OCI-LY1 (cell line): ENCODE measurements at regions not wholly inside any gene's neighbourhood (a gene's known extent, or its start where the extent isn't known, plus 50 kb on each side); places are given as distances from the start of the nearest gene placed in this dataset.

Source experiments
- H2AFZ ChIP-seq: fragments of 200-600 bp; sonication (generic), shearing (Covaris generic); 2 replicates; pipeline ENCODE4 v1.6.0; 2014; ENCODE audit warnings: antibody characterized with exemption, mild to moderate bottlenecking, low read length
- H3F3A ChIP-seq: fragments of 200-600 bp; sonication (generic), shearing (Covaris generic); 2 replicates; pipeline ENCODE4 v1.6.0; 2014; ENCODE audit warnings: mild to moderate bottlenecking, antibody characterized with exemption, low read length, moderate library complexity; ENCODE audit not compliant: insufficient read depth
- H3K27ac ChIP-seq: fragments of 200-600 bp; sonication (generic); 2 replicates; pipeline ENCODE4 v1.5.1; 2014; ENCODE audit warnings: low read length, mixed run types, mild to moderate bottlenecking, low read depth; ENCODE audit not compliant: poor library complexity, severe bottlenecking
- H3K27me3 ChIP-seq: fragments of 200-600 bp; sonication (generic); 2 replicates; pipeline ENCODE4 v1.6.0; 2014; ENCODE audit warnings: antibody characterized with exemption, mild to moderate bottlenecking, low read length, moderate library complexity; ENCODE audit not compliant: insufficient read depth
- H3K36me3 ChIP-seq: fragments of 200-600 bp; sonication (generic); 2 replicates; pipeline ENCODE4 v1.6.1; 2014; ENCODE audit warnings: mild to moderate bottlenecking, antibody characterized with exemption, low read length, moderate library complexity, mixed read lengths; ENCODE audit not compliant: insufficient read depth
- H3K4me1 ChIP-seq: fragments of 200-600 bp; sonication (generic); 2 replicates; pipeline ENCODE4 v1.5.1; 2014; ENCODE audit warnings: mild to moderate bottlenecking, low read length, moderate library complexity; ENCODE audit not compliant: insufficient read depth, severe bottlenecking
- H3K4me2 ChIP-seq: fragments of 200-600 bp; sonication (generic), shearing (Covaris generic); 2 replicates; pipeline ENCODE4 v1.6.1; 2014; ENCODE audit warnings: low read length
- H3K4me3 ChIP-seq: fragments of 200-600 bp; sonication (generic); 2 replicates; pipeline ENCODE4 v1.5.1; 2014; ENCODE audit warnings: low read length, low read depth, mild to moderate bottlenecking, mixed read lengths; ENCODE audit not compliant: poor library complexity, severe bottlenecking
- H3K79me2 ChIP-seq: fragments of 200-600 bp; shearing (Covaris generic); 2 replicates; pipeline ENCODE4 v1.6.1; 2016; ENCODE audit warnings: mixed run types, low read length, mixed read lengths; ENCODE audit not compliant: insufficient read depth
- H3K9ac ChIP-seq: fragments of 200-600 bp; sonication (generic), shearing (Covaris generic); 2 replicates; pipeline ENCODE4 v1.6.1; 2014; ENCODE audit warnings: mild to moderate bottlenecking, low read length, mixed read lengths
- H3K9me2 ChIP-seq: fragments of 200-600 bp; sonication (generic), shearing (Covaris generic); 2 replicates; pipeline ENCODE4 v1.6.1; 2014; ENCODE audit warnings: low read depth, mild to moderate bottlenecking, low read length, mixed read lengths
- H3K9me3 ChIP-seq: fragments of 200-600 bp; shearing (Covaris generic); 2 replicates; pipeline ENCODE4 v1.6.1; 2014; ENCODE audit warnings: low read length, mixed read lengths
- H4K20me1 ChIP-seq: fragments of 200-600 bp; sonication (generic), shearing (Covaris generic); 2 replicates; pipeline ENCODE4 v1.6.0; 2016; ENCODE audit warnings: mild to moderate bottlenecking, low read length; ENCODE audit not compliant: insufficient read depth
- EZH2 ChIP-seq: fragments of 200-600 bp; sonication (generic), shearing (Covaris generic); IDR thresholded peaks from 2 replicates; pipeline ENCODE4 v1.8.0; 2017; ENCODE audit warnings: borderline replicate concordance, mixed run types, mild to moderate bottlenecking, antibody characterized with exemption, low read length, moderate library complexity, mixed read lengths
- TF ChIP-seq, protein P1 (sequence below): fragments of 200-600 bp; sonication (generic), shearing (Covaris generic); IDR thresholded peaks from 2 replicates; pipeline ENCODE4 v1.5.1; 2017; ENCODE audit warnings: mild to moderate bottlenecking, antibody characterized with exemption, low read length, moderate library complexity, mixed read lengths

DNA sequence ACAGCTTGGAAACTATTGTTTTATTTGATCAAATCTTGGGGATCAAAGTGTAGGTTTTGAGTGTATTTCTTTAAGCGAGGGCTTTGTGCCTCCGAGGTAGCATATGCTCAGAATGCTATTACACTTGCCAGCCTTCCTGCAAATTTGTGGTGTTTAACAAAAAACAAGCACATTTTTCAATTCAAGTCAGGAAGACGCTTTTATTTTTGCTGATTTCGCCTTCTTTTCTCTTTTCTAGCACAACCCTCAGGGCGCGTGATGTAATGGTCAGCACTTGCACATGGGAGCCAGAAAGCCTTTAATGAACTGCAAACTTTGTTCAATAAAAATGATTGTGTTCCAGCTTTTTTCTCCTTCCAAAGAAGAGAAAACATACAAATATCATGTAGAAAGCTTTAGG, 466.5 kb downstream of the PRKD1 start:
- no peaks in the 10 kb centered on the region for H4K20me1 ChIP-seq
- TF ChIP-seq, protein P1, sequence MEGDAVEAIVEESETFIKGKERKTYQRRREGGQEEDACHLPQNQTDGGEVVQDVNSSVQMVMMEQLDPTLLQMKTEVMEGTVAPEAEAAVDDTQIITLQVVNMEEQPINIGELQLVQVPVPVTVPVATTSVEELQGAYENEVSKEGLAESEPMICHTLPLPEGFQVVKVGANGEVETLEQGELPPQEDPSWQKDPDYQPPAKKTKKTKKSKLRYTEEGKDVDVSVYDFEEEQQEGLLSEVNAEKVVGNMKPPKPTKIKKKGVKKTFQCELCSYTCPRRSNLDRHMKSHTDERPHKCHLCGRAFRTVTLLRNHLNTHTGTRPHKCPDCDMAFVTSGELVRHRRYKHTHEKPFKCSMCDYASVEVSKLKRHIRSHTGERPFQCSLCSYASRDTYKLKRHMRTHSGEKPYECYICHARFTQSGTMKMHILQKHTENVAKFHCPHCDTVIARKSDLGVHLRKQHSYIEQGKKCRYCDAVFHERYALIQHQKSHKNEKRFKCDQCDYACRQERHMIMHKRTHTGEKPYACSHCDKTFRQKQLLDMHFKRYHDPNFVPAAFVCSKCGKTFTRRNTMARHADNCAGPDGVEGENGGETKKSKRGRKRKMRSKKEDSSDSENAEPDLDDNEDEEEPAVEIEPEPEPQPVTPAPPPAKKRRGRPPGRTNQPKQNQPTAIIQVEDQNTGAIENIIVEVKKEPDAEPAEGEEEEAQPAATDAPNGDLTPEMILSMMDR = no peak
- TF ChIP-seq EZH2 = no peak
- no peaks in the 10 kb centered on the region for H3K4me1 ChIP-seq
- H3K9me3 ChIP-seq = no peaks in the 10 kb centered on the region
- no peaks in the 10 kb centered on the region for H3K27me3 ChIP-seq
- H3K79me2 ChIP-seq = no peaks in the 10 kb centered on the region
- H3F3A ChIP-seq = no peaks in the 10 kb centered on the region
- no peak overlapping the region for H2AFZ ChIP-seq
- no peak overlapping the region for H3K27ac ChIP-seq
- H3K4me2 ChIP-seq = no peak overlapping the region
- H3K9ac ChIP-seq = no peak overlapping the region
- H3K4me3 ChIP-seq = no peak overlapping the region
- no peaks in the 10 kb centered on the region for H3K9me2 ChIP-seq
- H3K36me3 ChIP-seq = no peaks in the 10 kb centered on the region

DNA sequence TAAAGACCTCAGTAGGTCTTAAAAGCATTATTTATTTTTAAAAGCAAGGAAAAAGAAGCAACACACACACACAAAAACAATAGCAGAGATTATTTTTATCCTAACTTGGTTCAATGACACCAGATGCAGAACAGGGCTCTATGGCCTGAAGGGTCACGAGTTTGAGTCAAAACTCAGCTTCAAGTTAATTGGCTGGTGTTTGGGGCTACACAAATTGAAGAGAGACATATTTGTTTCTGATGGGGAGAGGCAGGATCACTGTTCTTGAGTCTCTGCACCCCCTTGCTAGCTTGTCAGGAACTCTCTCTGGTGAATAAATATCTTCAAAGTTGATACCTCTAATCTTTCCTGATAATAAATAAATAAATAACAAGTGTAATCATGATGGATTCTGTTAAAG, 466.1 kb downstream of the PRKD1 start:
- H3K4me1 ChIP-seq = no peaks in the 10 kb centered on the region
- no peaks in the 10 kb centered on the region for H4K20me1 ChIP-seq
- H3K9me2 ChIP-seq = no peaks in the 10 kb centered on the region
- TF ChIP-seq, protein P1 = no peak
- no peak for TF ChIP-seq EZH2
- H3K4me3 ChIP-seq = no peak overlapping the region
- no peak overlapping the region for H2AFZ ChIP-seq
- no peaks in the 10 kb centered on the region for H3K36me3 ChIP-seq
- H3K4me2 ChIP-seq = no peak overlapping the region
- H3K9me3 ChIP-seq = no peaks in the 10 kb centered on the region
- H3K79me2 ChIP-seq = no peaks in the 10 kb centered on the region
- H3F3A ChIP-seq = no peaks in the 10 kb centered on the region
- no peak overlapping the region for H3K9ac ChIP-seq
- no peaks in the 10 kb centered on the region for H3K27me3 ChIP-seq
- no peak overlapping the region for H3K27ac ChIP-seq

DNA sequence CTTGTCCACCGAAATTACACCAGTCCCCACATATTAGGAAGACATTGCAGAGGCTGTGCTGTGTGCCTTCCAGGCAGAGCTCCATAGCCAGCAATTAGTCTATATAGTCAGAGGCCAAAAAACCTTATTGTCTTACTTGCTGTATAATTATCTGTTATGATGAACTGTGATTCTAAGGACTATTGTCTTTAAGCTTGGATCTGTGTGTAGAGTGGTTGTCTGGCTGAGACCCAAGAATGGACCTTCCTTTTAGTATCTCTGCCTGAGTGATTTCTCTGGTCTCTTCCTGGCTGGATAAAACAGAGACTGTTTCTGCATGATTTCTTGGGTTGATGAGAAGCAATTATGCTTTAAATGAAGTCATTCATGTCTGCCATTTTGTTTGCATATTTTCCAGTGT, 465.3 kb downstream of the PRKD1 start:
- Histone ChIP-seq H3K27me3 (no peaks in the 10 kb centered on the region), H3K79me2 (no peaks in the 10 kb centered on the region), H4K20me1 (no peaks in the 10 kb centered on the region), H3K9me2 (no peaks in the 10 kb centered on the region), H3F3A (no peaks in the 10 kb centered on the region), H2AFZ (no peak overlapping the region), H3K27ac (no peak overlapping the region), H3K4me2 (no peak overlapping the region), H3K4me3 (no peak overlapping the region), H3K4me1 (no peaks in the 10 kb centered on the region), H3K9ac (no peak overlapping the region), H3K9me3 (no peaks in the 10 kb centered on the region), H3K36me3 (no peaks in the 10 kb centered on the region)
- TF ChIP-seq, protein P1 = no peak
- TF ChIP-seq EZH2 = no peak
